Right lobe of liver (tissue), 6 donors: ENCODE measurements at regions not wholly inside any gene's neighbourhood (a gene's known extent, or its start where the extent isn't known, plus 50 kb on each side); places are given as distances from the start of the nearest gene placed in this dataset.
A peak's percentile ranks its signal among the peaks of the same experiment; 100 is the strongest.

ENCODE experiments used
- ATAC-seq, 4 donors: fragments of 200-7000 bp; cut with Tn5 transposase; one replicate each; pipeline ENCODE4 v1.9.1; 2020; ENCODE audit warnings: mild to moderate bottlenecking in 4 of 4, moderate library complexity in 4 of 4
- DNase-seq, 3 donors: peaks; one replicate each; pipeline ENCODE4 v3.0.0-alpha.2; 2020
- H3K27ac ChIP-seq, 3 donors: fragments of 200-600 bp; one replicate each; pipeline ENCODE4 v1.8.0; 2022
- H3K27me3 ChIP-seq, 2 donors: fragments of 200-600 bp; one replicate each; pipeline ENCODE4 v1.8.0; 2022
- H3K36me3 ChIP-seq, 4 donors: fragments of 200-600 bp; sonication (generic) in 1 of 4; one replicate each; pipeline versions ENCODE4 v1.5.1 to v1.8.0; 2017 to 2022; ENCODE audit warnings: control low read depth in 1 of 4
- H3K4me1 ChIP-seq, 4 donors: fragments of 200-600 bp; sonication (generic) in 1 of 4; one replicate each; pipeline versions ENCODE4 v1.5.1 to v1.8.0; 2017 to 2022; ENCODE audit warnings: control low read depth in 1 of 4
- H3K4me3 ChIP-seq, 3 donors: fragments of 200-600 bp; one replicate each; pipeline ENCODE4 v1.8.0; 2022
- H3K9me3 ChIP-seq, 4 donors: fragments of 200-600 bp; sonication (generic) in 1 of 4; one replicate each; pipeline versions ENCODE4 v1.5.1 to v1.8.0; 2017 to 2022; ENCODE audit warnings: control low read depth in 1 of 4
- CTCF ChIP-seq, 4 donors: fragments of 200-600 bp in 3 of 4; fragments of 450-650 bp in 1 of 4; IDR thresholded peaks; one replicate each; pipeline versions ENCODE4 v1.5.1 to v1.8.0; 2016 to 2022; ENCODE audit warnings: antibody characterized with exemption in 4 of 4, mild to moderate bottlenecking in 2 of 4
- POLR2A ChIP-seq: fragments of 450-650 bp; IDR thresholded peaks from one replicate; pipeline ENCODE4 v1.6.1; 2017; ENCODE audit warnings: antibody characterized with exemption, mild to moderate bottlenecking
- WGBS: methylation state at CpG from one replicate; pipeline ENCODE4 v1.1.6; 2018; ENCODE audit warnings: low coverage, low lambda C conversion rate; ENCODE audit not compliant: insufficient coverage; ENCODE audit errors: missing lambda C conversion rate; 5-methylcytosine and 5-hydroxymethylcytosine counted together
- intact Hi-C, 2 donors: fragments of 100-400 bp; cut with DNase I; formaldehyde crosslinking; loops; one replicate each; pipeline versions ENCODE4 v1.11.2 to v1.14.1; 2022
- donor health status: DM: no; HTN: yes; CAD: no.
- donor health status: DM: no; HTN: no; CAD: no.
- donor health status: DM: no; HTN: no; CAD: no.
- donor health status: DM: no; HTN: yes; CAD: no.
- donor health status: DM: no; HTN: yes; CAD: no.

DNA sequence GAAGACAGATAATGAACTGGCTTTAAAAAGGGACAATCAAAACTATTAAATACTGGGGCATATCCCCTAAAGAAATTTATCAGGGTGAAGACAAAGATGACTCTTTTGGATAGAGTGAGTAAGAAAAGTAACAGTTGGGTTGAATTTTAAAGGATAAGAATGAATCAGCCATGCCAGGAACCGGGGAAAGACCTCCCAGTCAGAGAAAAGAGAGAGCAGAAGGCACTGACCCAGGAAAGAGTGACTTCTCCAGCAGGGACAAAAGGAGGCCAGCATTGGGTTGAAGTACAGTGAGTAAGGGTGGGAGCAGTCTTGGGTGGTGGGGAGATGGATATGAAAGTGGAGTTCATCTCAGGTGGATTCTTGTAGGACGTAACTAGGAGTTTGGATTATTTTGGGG is 516.9 kb upstream of the JAG1 start:
- Histone ChIP-seq H3K27ac (no peak overlapping the region), H3K9me3 (no peaks in the 10 kb centered on the region), H3K27me3 (no peaks in the 10 kb centered on the region), H3K36me3 (no peaks in the 10 kb centered on the region), H3K4me1 (no peaks in the 10 kb centered on the region), H3K4me3 (no peak overlapping the region)
- no peak for TF ChIP-seq POLR2A
- TF ChIP-seq CTCF (IDR thresholded peaks at IDR 0.05): no peak
- ATAC-seq: no peak
- DNase-seq: no peak
- WGBS: 67% methylated on average over 1 of the region's 2 CpGs
- intact Hi-C loops: no loop called here

DNA sequence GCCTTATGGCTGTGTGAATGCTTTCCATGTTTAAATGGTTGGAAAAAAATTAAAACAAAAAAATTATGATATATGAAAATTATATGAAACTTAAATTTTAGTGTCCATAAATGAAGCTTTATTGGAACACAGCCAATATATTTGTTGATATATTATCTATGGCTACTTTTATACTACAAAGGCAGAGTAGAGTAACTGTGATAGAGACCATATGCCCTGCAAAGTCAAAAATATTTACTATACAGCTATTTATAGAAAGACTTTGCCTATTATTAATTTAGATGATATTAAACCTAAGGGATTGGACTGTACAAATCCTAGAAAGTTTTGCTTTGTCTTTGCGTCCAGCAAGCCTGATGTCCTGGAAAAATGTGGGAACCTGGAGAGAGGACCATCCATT is 518.3 kb upstream of the JAG1 start:
- no peak overlapping the region for H3K4me3 ChIP-seq
- intact Hi-C loops: no loop called here
- ATAC-seq: no peak
- no peak for DNase-seq
- no peaks in the 10 kb centered on the region for H3K4me1 ChIP-seq
- 25% methylated on average over 1 of the region's 1 CpG for WGBS
- no peaks in the 10 kb centered on the region for H3K36me3 ChIP-seq
- H3K27ac ChIP-seq: no peak overlapping the region
- no peaks in the 10 kb centered on the region for H3K9me3 ChIP-seq
- no peak for TF ChIP-seq CTCF (IDR thresholded peaks at IDR 0.05)
- TF ChIP-seq POLR2A: no peak
- no peaks in the 10 kb centered on the region for H3K27me3 ChIP-seq

DNA sequence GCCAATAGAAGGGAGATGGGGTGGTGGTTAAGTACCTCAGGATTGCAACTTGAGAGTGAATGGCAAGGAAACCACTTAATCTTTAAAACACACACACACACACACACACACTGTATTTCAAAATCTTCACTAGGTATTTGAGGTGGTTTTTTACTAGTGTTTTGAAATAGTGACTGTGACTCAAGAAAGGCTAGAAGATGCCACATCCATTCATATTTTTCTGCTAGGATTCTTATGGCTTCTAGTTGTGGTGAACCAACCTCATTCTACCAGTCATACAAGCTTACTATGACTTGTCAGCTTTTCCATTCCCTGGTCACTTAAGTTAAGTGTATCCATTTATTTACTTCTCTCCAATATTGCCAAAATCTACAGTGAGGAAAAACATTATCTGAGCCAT is 519.4 kb upstream of the JAG1 start:
- ATAC-seq (no peak), DNase-seq (no peak)
- intact Hi-C loops: no loop called here
- H3K27me3 ChIP-seq: no peaks in the 10 kb centered on the region
- no peaks in the 10 kb centered on the region for H3K4me1 ChIP-seq
- TF ChIP-seq POLR2A: no peak
- no peak for TF ChIP-seq CTCF (IDR thresholded peaks at IDR 0.05)
- H3K9me3 ChIP-seq: no peaks in the 10 kb centered on the region
- H3K4me3 ChIP-seq: no peak overlapping the region
- no peaks in the 10 kb centered on the region for H3K36me3 ChIP-seq
- no peak overlapping the region for H3K27ac ChIP-seq

GRCh38 chr20:11195169-11195568 is 521.4 kb upstream of the JAG1 start:
- 77% methylated on average over 4 of the region's 6 CpGs for WGBS
- DNase-seq (no peak), ATAC-seq (no peak)
- Histone ChIP-seq H3K9me3 (no peaks in the 10 kb centered on the region), H3K4me1 (no peaks in the 10 kb centered on the region), H3K36me3 (no peaks in the 10 kb centered on the region), H3K27me3 (no peaks in the 10 kb centered on the region), H3K4me3 (no peak overlapping the region), H3K27ac (no peak overlapping the region)
- intact Hi-C loops: no loop called here
- TF ChIP-seq POLR2A (no peak), CTCF (IDR thresholded peaks at IDR 0.05) (no peak)

DNA sequence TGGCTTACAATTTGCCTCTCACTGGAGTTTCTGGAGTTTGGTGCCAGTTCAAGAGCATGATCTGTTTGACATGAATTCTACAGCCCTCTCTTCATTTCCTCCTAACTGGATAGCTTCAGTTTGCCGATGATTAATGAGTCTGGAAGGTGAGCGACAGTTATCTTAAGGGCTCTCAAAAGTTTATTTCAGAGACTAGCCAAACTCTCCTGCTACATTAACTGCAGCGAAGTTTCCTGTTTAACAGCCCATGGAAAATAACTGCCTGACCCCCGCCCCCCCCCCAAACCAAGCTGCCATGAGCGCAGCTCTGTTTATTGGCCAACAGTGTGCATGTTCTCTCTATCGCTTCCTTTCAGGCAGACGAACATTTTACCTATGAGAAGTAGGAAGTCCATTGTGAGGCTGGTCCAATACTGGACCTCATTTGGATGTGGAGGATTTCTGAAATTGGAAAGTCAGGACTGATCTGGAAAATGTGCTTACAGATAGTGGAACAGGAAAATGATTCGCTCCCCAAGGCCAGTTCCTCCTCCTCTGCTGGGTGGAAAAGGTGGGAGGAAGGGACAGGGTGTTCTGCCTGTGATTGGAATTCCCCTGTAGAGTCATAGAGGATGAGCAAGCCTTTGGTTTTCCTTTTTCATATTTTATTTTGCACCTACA is 522.2 kb upstream of the JAG1 start:
- intact Hi-C loops: no loop called here

More for the DNA sequence above, 522.2 kb upstream of the JAG1 start:
- WGBS: 51% methylated on average over 4 of the region's 8 CpGs
- Histone ChIP-seq H3K9me3 (no peaks in the 10 kb centered on the region), H3K27ac (no peak overlapping the region), H3K4me3 (no peak overlapping the region), H3K36me3 (no peaks in the 10 kb centered on the region), H3K4me1 (no peaks in the 10 kb centered on the region), H3K27me3 (no peaks in the 10 kb centered on the region)
- TF ChIP-seq POLR2A: no peak
- ATAC-seq (peak in 1 of 4 donors; percentile 22), DNase-seq (no peak)
